COR-L47 (cell line): ENCODE measurements at regions not wholly inside any gene's neighbourhood (a gene's known extent, or its start where the extent isn't known, plus 50 kb on each side); places are given as distances from the start of the nearest gene placed in this dataset.
"Not testable (repeated sequence)": the region's sequence is repeated elsewhere in the genome, so short reads cannot be mapped to it uniquely, and the experiment has no call there.

Source experiments
- DNase-seq: peaks from one replicate; lab custom pipeline; 2025; lab: John Stamatoyannopoulos, UW

GRCh38 chr6:126204126-126204525, 135.8 kb upstream of the CENPW start:
- DNase-seq, result no peak

DNA sequence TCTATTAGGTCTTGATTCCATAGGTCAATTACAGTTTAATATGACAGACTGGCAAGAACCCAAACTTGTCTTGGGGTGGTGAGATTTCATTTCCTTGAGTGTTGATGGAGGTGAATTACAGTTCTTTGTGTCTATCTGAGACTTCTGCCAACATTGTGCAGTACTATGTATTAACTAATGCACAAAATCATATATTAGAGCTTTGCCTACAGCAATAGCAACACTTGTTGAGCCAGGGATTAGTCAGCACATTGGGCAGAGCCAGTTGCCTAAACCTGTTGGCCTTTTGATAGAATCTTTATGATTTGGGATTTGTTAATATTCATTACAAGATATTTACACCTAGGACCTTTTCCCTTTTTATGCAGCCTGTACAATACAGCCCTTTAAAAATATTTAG, 135.3 kb upstream of the CENPW start:
- no peak for DNase-seq

DNA sequence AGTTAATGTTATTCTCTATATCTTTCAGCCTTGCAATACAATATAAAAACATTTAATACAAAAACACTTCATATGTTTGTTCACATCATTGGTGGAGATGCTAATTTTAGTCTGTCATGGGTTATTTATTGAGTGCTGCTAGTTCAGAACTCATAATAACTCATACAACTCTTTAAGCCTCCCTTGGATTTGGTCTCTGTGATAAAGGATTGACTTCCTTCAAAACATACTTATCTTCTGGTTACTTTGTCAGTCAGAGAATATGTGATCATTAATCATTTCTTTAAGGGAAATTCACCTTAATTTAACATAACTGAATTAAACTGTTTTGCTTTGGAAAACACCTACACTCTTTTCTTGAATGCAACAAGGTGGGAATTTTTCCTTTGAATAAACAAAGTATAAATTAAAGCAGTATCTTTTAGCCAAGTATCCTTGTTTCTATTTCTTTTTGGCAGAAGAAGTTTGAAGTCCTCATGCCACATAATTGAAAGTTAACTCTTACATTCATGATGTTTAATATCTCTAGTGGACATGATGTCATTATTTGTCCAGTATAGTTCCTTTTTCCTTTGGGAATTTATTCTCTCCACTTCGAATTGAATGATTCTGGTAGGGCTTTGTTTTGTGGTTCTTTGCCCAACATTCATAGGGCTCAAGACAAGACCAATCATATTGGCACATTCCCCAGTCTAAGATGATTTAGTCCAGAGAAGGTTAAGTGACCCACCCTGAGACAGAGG, 133.2 kb upstream of the CENPW start:
- DNase-seq, result no peak

DNA sequence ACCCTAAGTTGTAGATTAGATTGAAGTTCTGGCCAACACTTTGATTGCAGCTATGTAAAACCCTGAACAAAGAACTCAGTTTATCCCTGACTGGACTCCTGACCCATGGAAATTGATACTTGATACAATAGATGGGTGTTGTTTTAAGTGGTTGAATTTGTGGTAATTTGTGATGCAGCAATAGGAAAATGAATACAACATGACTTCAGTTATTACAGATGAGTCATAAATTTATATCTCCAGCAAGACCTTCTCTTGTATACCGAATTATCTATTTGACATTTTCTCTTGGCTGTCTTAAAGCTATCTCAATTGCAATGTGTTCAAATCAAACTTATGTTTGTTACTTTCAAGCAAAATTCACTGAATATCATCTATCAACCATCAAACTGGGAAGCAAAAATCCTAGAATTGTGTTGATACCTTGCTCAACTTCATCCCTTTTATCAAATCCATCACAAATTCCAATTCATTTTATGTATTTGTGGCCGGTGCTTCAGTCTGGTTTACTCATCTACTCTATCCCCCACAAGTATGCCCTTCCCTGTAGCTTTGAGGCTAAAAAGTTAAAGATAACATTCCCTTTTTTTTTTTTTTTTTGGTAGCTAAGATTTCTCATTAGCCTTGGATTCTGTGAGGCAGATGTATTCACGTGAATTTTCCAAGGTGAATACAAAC, 129.4 kb upstream of the CENPW start:
- DNase-seq, result no peak

- DNase-seq, result no peak
Observed at GRCh38 chr6:126217497-126217896, 122.4 kb upstream of the CENPW start.

DNA sequence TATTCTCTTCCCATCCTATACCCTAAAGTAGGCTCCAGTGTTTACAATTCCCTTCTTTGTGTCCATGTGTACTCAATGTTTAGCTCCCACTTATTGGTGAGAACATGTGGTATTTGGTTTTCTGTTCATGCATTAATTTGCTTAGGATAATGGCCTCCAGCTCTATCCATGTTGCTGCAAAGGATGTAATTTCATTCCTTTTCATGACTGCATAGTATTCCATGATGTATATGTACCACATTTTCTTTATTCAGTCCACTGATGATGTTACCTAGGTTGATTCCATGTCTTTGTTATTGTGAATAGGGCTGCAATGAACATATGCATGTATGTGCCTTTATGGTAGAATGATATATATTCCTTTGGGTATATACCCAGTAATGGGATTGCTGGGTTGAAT, 119.0 kb upstream of the CENPW start:
- not testable (repeated sequence) for DNase-seq

- DNase-seq, result peak; percentile 0
Observed at GRCh38 chr6:126227833-126228702, 111.8 kb upstream of the CENPW start.

DNA sequence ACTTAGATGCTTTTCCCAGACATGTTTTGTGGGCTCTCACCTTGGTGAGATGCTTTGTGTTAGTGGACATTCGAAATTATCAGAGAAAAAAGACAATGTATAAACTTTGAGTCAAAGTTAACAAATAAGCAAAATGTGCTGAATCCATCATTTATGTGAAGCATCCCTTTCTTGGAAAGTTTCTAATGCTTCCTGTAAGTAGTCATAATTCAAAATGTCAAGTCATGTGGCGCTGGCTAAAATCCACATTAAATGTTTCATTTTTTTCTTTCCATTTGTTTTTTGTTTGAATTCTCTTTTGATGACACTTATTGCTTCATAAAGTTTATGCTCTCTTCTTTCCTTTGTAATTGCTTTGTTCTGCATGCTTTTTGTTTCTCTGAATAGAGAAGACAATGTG, 107.2 kb upstream of the CENPW start:
- no peak for DNase-seq

DNA sequence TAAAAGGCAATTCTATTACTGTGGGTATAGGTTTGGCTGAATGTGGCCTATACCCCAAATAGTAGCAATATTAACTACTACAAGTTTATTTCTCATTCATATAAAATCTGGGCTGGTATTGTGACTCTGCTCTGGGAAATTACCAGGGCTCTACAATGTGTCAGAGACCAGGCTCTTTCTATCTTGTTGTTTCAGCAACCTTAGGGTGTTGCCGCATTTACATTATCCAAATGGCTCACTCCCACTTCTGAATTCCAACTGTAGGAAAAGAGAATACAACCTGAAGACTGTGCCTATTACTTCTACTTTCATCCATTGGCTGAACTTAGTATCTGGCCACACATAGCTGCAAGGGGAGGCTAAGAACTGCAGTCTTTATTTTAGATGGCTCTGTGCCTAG, 106.7 kb upstream of the CENPW start:
- DNase-seq, result no peak

DNA sequence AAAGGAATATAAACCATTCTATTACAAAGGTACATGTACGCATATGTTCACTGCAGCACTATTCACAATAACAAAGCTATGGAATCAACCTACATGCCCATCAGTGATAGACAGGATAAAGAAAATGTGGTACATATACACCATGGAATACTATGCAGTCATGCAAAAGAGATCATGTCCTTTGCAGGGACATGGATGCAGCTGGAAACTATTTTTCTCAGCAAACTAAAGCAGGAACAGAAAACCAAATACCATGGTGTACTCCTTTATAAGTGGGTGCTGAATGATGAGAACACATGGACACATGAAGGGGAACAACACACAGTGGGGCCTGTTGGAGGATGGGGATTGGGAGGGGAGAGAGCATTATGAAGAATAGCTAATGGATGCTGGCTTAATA, 104.6 kb upstream of the CENPW start:
- DNase-seq, result no peak

DNA sequence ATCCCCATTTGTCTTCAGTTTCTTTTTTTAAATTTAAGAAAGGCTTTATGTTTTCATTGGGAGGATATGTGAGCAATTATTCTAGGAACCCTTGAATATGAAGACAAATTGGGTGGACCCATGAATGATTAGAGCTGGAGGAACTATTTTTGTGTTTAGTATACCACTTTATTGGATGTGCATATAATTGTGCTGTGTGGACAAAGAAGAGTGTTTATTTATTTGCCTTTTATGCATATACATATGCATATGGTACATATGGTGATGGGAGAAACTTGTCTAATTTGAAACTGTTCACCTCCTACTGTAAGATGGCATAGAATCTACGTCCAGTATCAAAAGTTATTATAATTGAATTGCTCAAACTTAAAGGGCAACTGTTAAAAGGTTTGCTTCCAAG, 94.8 kb upstream of the CENPW start:
- no peak for DNase-seq

DNA sequence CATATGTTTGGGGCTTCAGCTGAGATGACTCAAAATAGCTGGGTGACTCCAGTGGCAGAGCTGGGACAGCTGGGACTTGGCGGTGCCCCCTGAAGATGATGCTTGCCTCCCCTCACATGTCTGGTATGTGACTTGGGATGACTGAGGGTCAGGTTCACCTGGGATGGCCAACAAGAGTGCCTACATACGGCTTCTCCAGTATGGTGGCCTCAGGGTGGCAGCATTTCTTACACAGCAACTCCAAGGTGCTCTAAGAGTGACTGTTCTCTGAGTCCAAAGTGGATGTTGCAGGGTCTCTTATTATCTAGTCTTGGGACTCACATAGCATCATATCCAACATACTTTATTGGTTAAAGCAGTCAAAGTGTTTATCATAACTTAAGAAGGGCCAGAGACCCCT, 87.8 kb upstream of the CENPW start:
- DNase-seq, result no peak

DNA sequence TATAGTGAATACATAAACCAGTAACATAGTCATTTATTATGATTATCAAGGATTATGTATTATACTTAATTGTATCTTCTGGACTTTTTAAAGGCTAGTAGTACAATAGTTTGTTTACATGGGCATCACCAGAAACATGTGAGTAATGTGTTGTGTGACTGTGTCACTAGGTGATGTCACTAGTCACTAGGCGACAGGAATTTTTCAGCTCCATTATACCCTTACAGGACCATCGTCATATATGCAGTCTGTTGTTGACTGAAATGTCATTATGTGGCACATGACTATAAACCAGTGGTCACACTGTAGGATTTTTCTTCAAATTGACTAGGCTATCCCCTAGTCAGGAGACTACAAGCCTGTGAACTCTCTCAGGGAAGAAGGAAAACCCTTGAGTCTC, 86.5 kb upstream of the CENPW start:
- no peak for DNase-seq

- DNase-seq, result no peak
Observed at GRCh38 chr6:126258150-126258549, 81.8 kb upstream of the CENPW start.

GRCh38 chr6:126261792-126262421, 78.0 kb upstream of the CENPW start:
- DNase-seq, result no peak

DNA sequence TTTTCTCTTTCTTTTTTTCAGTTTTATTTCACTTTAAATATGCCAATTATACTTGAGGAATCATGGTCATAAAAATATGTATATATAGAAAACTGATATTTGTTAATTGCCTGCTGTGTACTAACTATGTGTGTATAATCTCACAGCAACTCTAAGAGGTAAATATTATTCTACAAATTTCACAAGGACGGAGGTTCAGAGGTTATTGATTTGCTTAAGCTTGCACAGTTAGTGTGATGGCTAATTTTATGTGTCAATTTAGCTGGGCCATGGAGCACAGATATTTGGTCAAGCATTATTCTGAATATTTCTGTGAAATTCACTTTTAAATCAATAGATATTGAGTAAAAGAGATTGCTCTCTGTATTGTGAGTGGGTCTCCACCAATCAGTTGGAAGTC, 75.7 kb upstream of the CENPW start:
- no peak for DNase-seq

- DNase-seq, result no peak
Observed at GRCh38 chr6:126266664-126267063, 73.3 kb upstream of the CENPW start.

DNA sequence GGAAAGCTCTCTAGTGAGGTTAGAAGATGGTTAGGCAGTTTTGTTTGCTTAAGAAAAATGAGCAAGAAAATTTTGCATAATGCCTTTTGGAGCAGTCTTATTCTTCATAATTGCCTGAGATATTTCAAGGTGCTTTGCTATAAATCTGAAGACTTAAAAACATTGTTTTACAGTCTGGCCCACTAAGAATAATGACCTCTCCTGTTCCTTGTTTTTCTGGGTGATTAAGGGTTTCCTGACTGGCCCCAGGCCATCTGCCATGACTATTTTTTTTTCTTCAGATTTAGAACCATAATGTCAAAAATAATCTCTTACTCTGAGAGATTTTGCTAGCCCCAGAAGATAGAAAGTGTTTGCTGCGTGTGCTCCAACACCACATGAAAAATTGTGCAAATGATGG, 72.3 kb upstream of the CENPW start:
- DNase-seq, result no peak

- DNase-seq, result peak; percentile 3
Observed at GRCh38 chr6:126268092-126268491, 71.8 kb upstream of the CENPW start.

DNA sequence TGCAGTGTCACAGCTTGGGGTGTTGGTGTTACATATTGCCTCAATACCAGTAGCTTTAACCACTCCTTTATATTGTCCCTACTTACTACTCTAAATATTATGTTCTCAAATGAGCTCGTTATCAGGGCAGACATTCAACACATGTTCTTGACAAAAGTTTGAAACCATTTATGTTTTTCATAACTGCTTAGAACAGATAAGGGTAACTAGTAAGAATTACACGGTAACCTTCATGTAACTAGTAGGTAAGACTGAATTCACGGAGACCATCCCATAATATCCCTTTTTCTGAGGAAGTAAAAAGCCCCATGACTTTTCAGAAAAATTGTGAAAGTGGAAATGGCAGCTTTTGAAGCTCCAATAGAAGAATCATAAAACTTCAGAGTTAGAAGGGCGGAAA, 59.6 kb upstream of the CENPW start:
- DNase-seq, result no peak

GRCh38 chr6:126285871-126286365, 54.0 kb upstream of the CENPW start:
- DNase-seq, result no peak
